ENCODE measurements at regions not wholly inside any gene's neighbourhood (a gene's known extent, or its start where the extent isn't known, plus 50 kb on each side); places are given as distances from the start of the nearest gene placed in this dataset.

- no peak for DNase-seq (ENCODE audit: low read depth)
Observed at GRCh38 chr2:59920961-59921360, 632.5 kb downstream of the BCL11A start.

GRCh38 chr2:59920307-59920706 is 633.1 kb downstream of the BCL11A start:
- no peak for DNase-seq (ENCODE audit: low read depth)

- no peak for DNase-seq (ENCODE audit: low read depth)
Observed at GRCh38 chr2:59919579-59919978, 633.9 kb downstream of the BCL11A start.

- DNase-seq (ENCODE audit: low read depth), result no peak
Observed at GRCh38 chr2:59912042-59912441, 641.4 kb downstream of the BCL11A start.

- no peak for DNase-seq (ENCODE audit: low read depth)
Observed at GRCh38 chr2:59910166-59910565, 643.3 kb downstream of the BCL11A start.

- no peak for DNase-seq (ENCODE audit: low read depth)
Observed at GRCh38 chr2:59909147-59909546, 644.3 kb downstream of the BCL11A start.

GRCh38 chr2:59905731-59906130 is 647.7 kb downstream of the BCL11A start:
- DNase-seq (ENCODE audit: low read depth), result no peak

GRCh38 chr2:59903994-59904544 is 649.4 kb downstream of the BCL11A start:
- DNase-seq (ENCODE audit: low read depth), result no peak

GRCh38 chr2:59900728-59901452 is 652.6 kb downstream of the BCL11A start:
- DNase-seq (ENCODE audit: low read depth), result no peak

GRCh38 chr2:59899692-59900091 is 653.8 kb downstream of the BCL11A start:
- DNase-seq (ENCODE audit: low read depth), result no peak

- DNase-seq (ENCODE audit: low read depth), result peak; percentile 46
Observed at GRCh38 chr2:59896499-59897245, 656.8 kb downstream of the BCL11A start.

GRCh38 chr2:59893612-59894011 is 659.8 kb downstream of the BCL11A start:
- DNase-seq (ENCODE audit: low read depth), result no peak

- DNase-seq (ENCODE audit: low read depth), result no peak
Observed at GRCh38 chr2:59892398-59892797, 661.1 kb downstream of the BCL11A start.

GRCh38 chr2:59889305-59889704 is 664.1 kb downstream of the BCL11A start:
- DNase-seq (ENCODE audit: low read depth), result no peak

GRCh38 chr2:59888706-59889105 is 664.7 kb downstream of the BCL11A start:
- DNase-seq (ENCODE audit: low read depth), result no peak

- DNase-seq (ENCODE audit: low read depth), result no peak
Observed at GRCh38 chr2:59888015-59888414, 665.4 kb downstream of the BCL11A start.

GRCh38 chr2:59887366-59887765 is 666.1 kb downstream of the BCL11A start:
- no peak for DNase-seq (ENCODE audit: low read depth)

GRCh38 chr2:59886759-59887158 is 666.7 kb downstream of the BCL11A start:
- no peak for DNase-seq (ENCODE audit: low read depth)

- peak; percentile 41 for DNase-seq (ENCODE audit: low read depth)
Observed at GRCh38 chr2:59885541-59885940, 667.9 kb downstream of the BCL11A start.

- DNase-seq (ENCODE audit: low read depth), result no peak
Observed at GRCh38 chr2:59884166-59884565, 669.3 kb downstream of the BCL11A start.

- no peak for DNase-seq (ENCODE audit: low read depth)
Observed at GRCh38 chr2:59882822-59883221, 670.6 kb downstream of the BCL11A start.

GRCh38 chr2:59882279-59882678 is 671.2 kb downstream of the BCL11A start:
- DNase-seq (ENCODE audit: low read depth), result no peak

GRCh38 chr2:59881218-59881617 is 672.2 kb downstream of the BCL11A start:
- no peak for DNase-seq (ENCODE audit: low read depth)
